ENCODE measurements at regions not wholly inside any gene's neighbourhood (a gene's known extent, or its start where the extent isn't known, plus 50 kb on each side); places are given as distances from the start of the nearest gene placed in this dataset.

- TF ChIP-seq, protein P1, sequence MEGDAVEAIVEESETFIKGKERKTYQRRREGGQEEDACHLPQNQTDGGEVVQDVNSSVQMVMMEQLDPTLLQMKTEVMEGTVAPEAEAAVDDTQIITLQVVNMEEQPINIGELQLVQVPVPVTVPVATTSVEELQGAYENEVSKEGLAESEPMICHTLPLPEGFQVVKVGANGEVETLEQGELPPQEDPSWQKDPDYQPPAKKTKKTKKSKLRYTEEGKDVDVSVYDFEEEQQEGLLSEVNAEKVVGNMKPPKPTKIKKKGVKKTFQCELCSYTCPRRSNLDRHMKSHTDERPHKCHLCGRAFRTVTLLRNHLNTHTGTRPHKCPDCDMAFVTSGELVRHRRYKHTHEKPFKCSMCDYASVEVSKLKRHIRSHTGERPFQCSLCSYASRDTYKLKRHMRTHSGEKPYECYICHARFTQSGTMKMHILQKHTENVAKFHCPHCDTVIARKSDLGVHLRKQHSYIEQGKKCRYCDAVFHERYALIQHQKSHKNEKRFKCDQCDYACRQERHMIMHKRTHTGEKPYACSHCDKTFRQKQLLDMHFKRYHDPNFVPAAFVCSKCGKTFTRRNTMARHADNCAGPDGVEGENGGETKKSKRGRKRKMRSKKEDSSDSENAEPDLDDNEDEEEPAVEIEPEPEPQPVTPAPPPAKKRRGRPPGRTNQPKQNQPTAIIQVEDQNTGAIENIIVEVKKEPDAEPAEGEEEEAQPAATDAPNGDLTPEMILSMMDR (IDR thresholded peaks at IDR 0.05): no peak
- no peaks in the 10 kb centered on the region for H3K27me3 ChIP-seq
- H3K36me3 ChIP-seq: no peaks in the 10 kb centered on the region
- no peaks in the 10 kb centered on the region for H3K4me1 ChIP-seq
- H3K27ac ChIP-seq: no peak overlapping the region
- intact Hi-C loops (cut with DNase I): no loop called here
- DNase-seq (no peak), ATAC-seq (no peak)
- H3K9me3 ChIP-seq: no peaks in the 10 kb centered on the region
- no peak overlapping the region for H3K4me3 ChIP-seq
These were observed 457.4 kb upstream of the ATP2B1 start for GRCh38 chr12:90166012-90166411.

DNA sequence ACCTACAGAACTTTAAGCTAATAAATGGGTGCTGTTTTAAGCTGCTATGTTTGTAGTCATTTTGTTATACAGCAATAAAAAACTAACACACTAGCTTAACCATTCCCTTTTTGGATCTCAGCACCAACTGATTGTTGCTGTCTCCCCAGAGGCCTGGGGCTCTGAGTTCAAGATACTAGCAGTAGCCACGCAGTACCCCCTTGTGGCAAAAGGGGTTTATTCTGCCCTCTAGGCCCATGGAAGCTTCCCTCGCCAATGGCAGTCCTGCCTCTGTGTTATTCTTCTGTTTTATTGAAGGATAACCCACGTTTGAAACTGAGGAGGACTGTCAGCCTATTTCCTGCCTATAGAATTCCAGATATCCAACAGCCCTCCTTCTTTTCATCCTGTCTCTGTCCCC lies 455.3 kb upstream of the ATP2B1 start:
- H3K27ac ChIP-seq: no peak overlapping the region
- ATAC-seq (no peak), DNase-seq (no peak)
- no peaks in the 10 kb centered on the region for H3K9me3 ChIP-seq
- intact Hi-C loops (cut with DNase I): no loop called here
- no peak overlapping the region for H3K4me3 ChIP-seq
- H3K27me3 ChIP-seq: no peaks in the 10 kb centered on the region
- no peaks in the 10 kb centered on the region for H3K36me3 ChIP-seq
- no peaks in the 10 kb centered on the region for H3K4me1 ChIP-seq
- TF ChIP-seq, protein P1 (IDR thresholded peaks at IDR 0.05): no peak

DNA sequence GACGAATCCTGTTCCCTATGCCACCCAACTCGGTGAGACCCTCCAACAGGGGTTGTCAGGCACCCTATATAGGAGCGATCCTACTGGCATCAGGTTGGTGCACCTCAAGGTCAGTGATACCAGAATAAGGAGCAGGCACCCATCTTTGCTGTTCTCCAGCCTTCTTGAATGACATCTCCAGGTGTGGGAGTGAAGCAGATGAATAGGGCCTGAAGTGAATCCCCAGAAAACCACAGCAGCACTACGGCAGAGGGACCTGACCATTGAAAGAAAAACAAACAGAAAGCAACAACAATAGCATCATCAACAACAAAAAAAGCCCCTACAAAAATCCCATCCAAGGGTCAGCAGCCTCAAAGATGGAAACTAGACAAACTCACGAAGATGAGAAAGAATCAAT lies 445.2 kb upstream of the ATP2B1 start:
- no peaks in the 10 kb centered on the region for H3K9me3 ChIP-seq
- no peaks in the 10 kb centered on the region for H3K4me1 ChIP-seq
- no peak overlapping the region for H3K27ac ChIP-seq
- TF ChIP-seq, protein P1 (IDR thresholded peaks at IDR 0.05): no peak
- intact Hi-C loops (cut with DNase I): no loop called here
- DNase-seq (no peak), ATAC-seq (no peak)
- H3K36me3 ChIP-seq: no peaks in the 10 kb centered on the region
- H3K27me3 ChIP-seq: no peaks in the 10 kb centered on the region
- no peak overlapping the region for H3K4me3 ChIP-seq

- TF ChIP-seq, protein P1 (IDR thresholded peaks at IDR 0.05): no peak
- intact Hi-C loops (cut with DNase I): no loop called here
- Histone ChIP-seq H3K9me3 (no peaks in the 10 kb centered on the region), H3K36me3 (no peaks in the 10 kb centered on the region), H3K4me3 (no peak overlapping the region), H3K27ac (no peak overlapping the region), H3K27me3 (no peaks in the 10 kb centered on the region), H3K4me1 (no peaks in the 10 kb centered on the region)
- DNase-seq (no peak), ATAC-seq (no peak)
These were observed 444.4 kb upstream of the ATP2B1 start for GRCh38 chr12:90152897-90153624.

DNA sequence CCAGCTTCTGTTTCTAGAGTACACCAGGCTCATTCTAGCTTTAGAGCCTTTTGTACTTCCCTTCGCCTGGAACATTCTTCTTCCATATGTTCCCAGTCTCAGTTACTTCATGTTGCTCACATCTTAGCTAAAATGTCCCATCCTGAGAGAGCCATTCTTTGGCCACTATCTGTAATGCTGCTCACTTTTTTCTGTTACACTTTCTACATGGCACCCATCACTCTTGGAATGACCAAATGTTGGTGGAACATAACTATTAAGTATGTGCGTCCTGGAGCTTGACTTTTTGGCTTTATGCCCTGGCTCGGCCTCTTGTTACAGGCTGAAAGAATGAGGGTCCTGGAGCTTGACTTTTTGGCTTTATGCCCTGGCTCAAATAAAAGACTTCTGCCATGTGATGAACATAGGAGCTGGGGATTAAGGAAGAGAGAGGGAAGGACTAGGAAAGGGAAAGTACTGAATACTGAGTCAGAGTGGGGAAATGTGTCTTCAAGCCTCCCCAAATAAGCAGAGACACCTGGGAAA lies 442.9 kb upstream of the ATP2B1 start:
- Histone ChIP-seq H3K4me1 (no peaks in the 10 kb centered on the region), H3K9me3 (no peaks in the 10 kb centered on the region), H3K4me3 (no peak overlapping the region), H3K27me3 (no peaks in the 10 kb centered on the region), H3K27ac (no peak overlapping the region), H3K36me3 (no peaks in the 10 kb centered on the region)
- intact Hi-C loops (cut with DNase I): no loop called here
- DNase-seq: peak in 1 of 4 donors; percentile 14
- TF ChIP-seq, protein P1 (IDR thresholded peaks at IDR 0.05): no peak
- ATAC-seq: no peak

All from left lung (tissue), 4 donors.